GM21786 (cell line): ENCODE measurements at regions not wholly inside any gene's neighbourhood (a gene's known extent, or its start where the extent isn't known, plus 50 kb on each side); places are given as distances from the start of the nearest gene placed in this dataset.

Source experiments
- ATAC-seq: cut with Tn5 transposase; IDR thresholded peaks from one replicate; pipeline ENCODE4 v1.9.1; 2021; ENCODE audit not compliant: unreplicated experiment

- no peak for ATAC-seq
These were observed 61.4 kb downstream of the ZXDA start for GRCh38 chrX:57848857-57849256.

GRCh38 chrX:57822818-57823217 is 87.4 kb downstream of the ZXDA start:
- no peak for ATAC-seq

- no peak for ATAC-seq
These were observed 87.9 kb downstream of the ZXDA start for GRCh38 chrX:57822398-57822797.

- ATAC-seq = peak; percentile 81
These were observed 88.4 kb downstream of the ZXDA start for GRCh38 chrX:57821703-57822387.

GRCh38 chrX:57817302-57817701 is 93.0 kb downstream of the ZXDA start:
- ATAC-seq = no peak

GRCh38 chrX:57772637-57773036 is 92.6 kb upstream of the NLRP2B start:
- no peak for ATAC-seq

GRCh38 chrX:57771689-57772088 is 91.6 kb upstream of the NLRP2B start:
- ATAC-seq = no peak

GRCh38 chrX:57752866-57753265 is 72.8 kb upstream of the NLRP2B start:
- no peak for ATAC-seq

GRCh38 chrX:57741107-57741506 is 61.0 kb upstream of the NLRP2B start:
- no peak for ATAC-seq

GRCh38 chrX:57737881-57738280 is 57.8 kb upstream of the NLRP2B start:
- ATAC-seq = no peak
